Heart left ventricle (tissue), 13 donors: ENCODE measurements at regions not wholly inside any gene's neighbourhood (a gene's known extent, or its start where the extent isn't known, plus 50 kb on each side); places are given as distances from the start of the nearest gene placed in this dataset.

Experiments used
- CTCF ChIP-seq, 12 donors: fragments of 200-600 bp; sonication (generic) in 4 of 12; IDR thresholded peaks; one replicate each; pipeline versions ENCODE4 v1.5.0 to v1.8.0; 2018 to 2022; ENCODE audit warnings: antibody characterized with exemption in 12 of 12, mild to moderate bottlenecking in 5 of 12
- POLR2A ChIP-seq, 2 donors: fragments of 450-650 bp; IDR thresholded peaks; one replicate each; pipeline ENCODE4 v1.6.1; 2017; ENCODE audit warnings: antibody characterized with exemption in 2 of 2, mild to moderate bottlenecking in 2 of 2, moderate library complexity in 2 of 2
- donor health status: ischemic (EF 13 %, LVEDD 7.1; RV severe dilation, severe dysfunction).
- donor health status: DM: no; HTN: yes; CAD: no.
- donor health status: DM: no; HTN: no; CAD: no.
- donor health status: ischemic (EF 25% LVEDD 6.9; RV normal size, moderate dysfunction).
- donor health status: ischemic (EF 25% LVEDD 5.7; RV mildly dilated, moderate dysfunction).
- donor health status: ischemic (EF 35%, LVEDD 5.7; RV mildly dilated, moderate dysfunction).
- donor health status: nonischemic (EF 11% LVEDD 7.7; RV severe dilation, severe dysfunction).
- donor health status: DM: yes; HTN: yes; CAD: no.
- donor health status: PGD.
- donor health status: ischemic (EF 29% LVEDD 5.4; RV normal size, mild dysfunction).
- donor health status: nonischemic (EF 23%, LVEDD 6.1; RV moderate dilation, normal function).

DNA sequence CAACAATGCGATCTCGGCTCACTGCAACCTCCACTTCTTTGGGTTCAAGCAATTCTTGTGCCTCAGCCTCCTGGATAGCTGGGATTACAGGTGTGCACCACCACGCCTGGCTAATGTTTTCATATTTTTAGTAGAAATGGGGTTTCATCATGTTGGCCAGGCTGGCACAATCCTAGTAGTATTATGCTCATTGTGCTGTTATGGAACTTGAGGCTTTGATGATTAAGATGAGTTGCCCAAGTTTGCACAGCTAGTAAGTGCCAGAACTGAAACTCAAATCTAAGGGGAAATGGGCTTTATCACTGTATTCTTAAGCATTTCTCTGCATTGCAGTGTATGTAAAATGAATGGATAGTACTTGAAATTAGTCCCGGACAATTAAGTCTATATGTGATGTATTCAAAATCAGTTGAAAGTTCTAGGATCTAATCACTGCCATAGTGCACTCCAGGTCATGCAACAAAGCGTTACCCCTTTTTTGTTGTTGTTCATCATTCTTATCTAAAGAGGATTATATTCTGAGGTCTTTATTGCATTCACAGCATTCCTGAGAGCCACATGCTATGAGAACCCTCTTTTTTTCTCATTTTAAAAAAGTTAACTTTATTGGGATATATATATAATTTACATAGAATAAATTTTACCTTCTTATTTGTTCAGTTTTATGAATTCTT, 378.7 kb upstream of the CNTN6 start:
- no peak for TF ChIP-seq CTCF (IDR thresholded peaks at IDR 0.05)
- TF ChIP-seq POLR2A (IDR thresholded peaks at IDR 0.05): no peak
